ENCODE measurements at regions not wholly inside any gene's neighbourhood (a gene's known extent, or its start where the extent isn't known, plus 50 kb on each side); places are given as distances from the start of the nearest gene placed in this dataset.
A peak's percentile ranks its signal among the peaks of the same experiment; 100 is the strongest.

GRCh38 chr3:72591522-72592421 is 256.5 kb downstream of the SHQ1 start:
- Histone ChIP-seq H3K4me3 (peak overlapping the region; percentile 29), H3K9me3 (ENCODE audit: low read depth) (no peaks in the 10 kb centered on the region), H3F3A (ENCODE audit: low read depth) (peaks cover 31% of the 10 kb centered on the region), H3K9ac (no peak overlapping the region), H3K79me2 (ENCODE audit: low read depth) (no peaks in the 10 kb centered on the region), H3K4me1 (peaks cover 59% of the 10 kb centered on the region), H3K4me2 (peak overlapping the region; percentile 76), H2AFZ (replicated peaks) (no peak overlapping the region), H3K27ac (peak overlapping the region; percentile 87), H3K27me3 (peaks cover 31% of the 10 kb centered on the region), H4K20me1 (ENCODE audit: low read depth) (peaks cover 20% of the 10 kb centered on the region), H3K36me3 (no peaks in the 10 kb centered on the region)
- Mint-ChIP-seq H3K36me3 (no peaks in the 10 kb centered on the region), H3K27me3 (ENCODE audit: insufficient read depth, low read depth) (peaks cover 71% of the 10 kb centered on the region), H3K4me3 (peak overlapping the region; percentile 77), H3K4me1 (peaks cover 58% of the 10 kb centered on the region), H3K27ac (peak overlapping the region; percentile 68), H3K9me3 (peaks cover 6% of the 10 kb centered on the region)
- TF ChIP-seq CTCF (IDR thresholded peaks at IDR 0.05) (no peak), EZH2 (IDR thresholded peaks at IDR 0.05) (no peak), EZH2phosphoT487 (IDR thresholded peaks at IDR 0.05) (no peak)
- peak; percentile 86 for DNase-seq (ENCODE audit: low spot score)

GRCh38 chr3:72590732-72591221 is 257.5 kb downstream of the SHQ1 start:
- peak; percentile 94 for DNase-seq (ENCODE audit: low spot score)
- Mint-ChIP-seq H3K4me3 (peak overlapping the region; percentile 11), H3K4me1 (peaks cover 56% of the 10 kb centered on the region), H3K36me3 (no peaks in the 10 kb centered on the region), H3K27me3 (ENCODE audit: insufficient read depth, low read depth) (peaks cover 66% of the 10 kb centered on the region), H3K27ac (no peak overlapping the region), H3K9me3 (peaks cover 6% of the 10 kb centered on the region)
- Histone ChIP-seq H4K20me1 (ENCODE audit: low read depth) (peaks cover 20% of the 10 kb centered on the region), H3K9ac (no peak overlapping the region), H3K27me3 (peaks cover 32% of the 10 kb centered on the region), H3K4me2 (peak overlapping the region; percentile 76), H3K27ac (peak overlapping the region; percentile 87), H3K4me1 (peaks cover 53% of the 10 kb centered on the region), H3F3A (ENCODE audit: low read depth) (peaks cover 31% of the 10 kb centered on the region), H2AFZ (replicated peaks) (no peak overlapping the region), H3K79me2 (ENCODE audit: low read depth) (no peaks in the 10 kb centered on the region), H3K4me3 (peak overlapping the region; percentile 29), H3K9me3 (ENCODE audit: low read depth) (no peaks in the 10 kb centered on the region), H3K36me3 (no peaks in the 10 kb centered on the region)
- TF ChIP-seq CTCF (IDR thresholded peaks at IDR 0.05) (no peak), EZH2 (IDR thresholded peaks at IDR 0.05) (peak; percentile 34), EZH2phosphoT487 (IDR thresholded peaks at IDR 0.05) (peak; percentile 64)

GRCh38 chr3:72587282-72587681 is 261.0 kb downstream of the SHQ1 start:
- Histone ChIP-seq H3K9me3 (ENCODE audit: low read depth) (no peaks in the 10 kb centered on the region), H3K36me3 (no peaks in the 10 kb centered on the region), H3F3A (ENCODE audit: low read depth) (peaks cover 30% of the 10 kb centered on the region), H3K27ac (no peak overlapping the region), H4K20me1 (ENCODE audit: low read depth) (peaks cover 20% of the 10 kb centered on the region), H3K4me3 (no peak overlapping the region), H3K4me2 (no peak overlapping the region), H3K79me2 (ENCODE audit: low read depth) (no peaks in the 10 kb centered on the region), H3K4me1 (peaks cover 45% of the 10 kb centered on the region), H3K27me3 (peaks cover 54% of the 10 kb centered on the region), H3K9ac (no peak overlapping the region), H2AFZ (replicated peaks) (no peak overlapping the region)
- Mint-ChIP-seq H3K27me3 (ENCODE audit: insufficient read depth, low read depth) (peaks cover 43% of the 10 kb centered on the region), H3K4me1 (peaks cover 46% of the 10 kb centered on the region), H3K4me3 (peak overlapping the region; percentile 16), H3K9me3 (peaks cover 6% of the 10 kb centered on the region), H3K27ac (no peak overlapping the region), H3K36me3 (no peaks in the 10 kb centered on the region)
- TF ChIP-seq EZH2phosphoT487 (IDR thresholded peaks at IDR 0.05) (no peak), EZH2 (IDR thresholded peaks at IDR 0.05) (no peak), CTCF (IDR thresholded peaks at IDR 0.05) (peak; percentile 31)
- no peak for DNase-seq (ENCODE audit: low spot score)
